GM19463 (cell line): ENCODE measurements at regions not wholly inside any gene's neighbourhood (a gene's known extent, or its start where the extent isn't known, plus 50 kb on each side); places are given as distances from the start of the nearest gene placed in this dataset.

Experiments
- ATAC-seq: cut with Tn5 transposase; IDR thresholded peaks from one replicate; pipeline ENCODE4 v1.9.1; 2021; ENCODE audit warnings: mild to moderate bottlenecking, moderate library complexity; ENCODE audit not compliant: unreplicated experiment

- ATAC-seq, result no peak
These were observed 188.6 kb upstream of the EPHA3 start for GRCh38 chr3:88918841-88919240.

DNA sequence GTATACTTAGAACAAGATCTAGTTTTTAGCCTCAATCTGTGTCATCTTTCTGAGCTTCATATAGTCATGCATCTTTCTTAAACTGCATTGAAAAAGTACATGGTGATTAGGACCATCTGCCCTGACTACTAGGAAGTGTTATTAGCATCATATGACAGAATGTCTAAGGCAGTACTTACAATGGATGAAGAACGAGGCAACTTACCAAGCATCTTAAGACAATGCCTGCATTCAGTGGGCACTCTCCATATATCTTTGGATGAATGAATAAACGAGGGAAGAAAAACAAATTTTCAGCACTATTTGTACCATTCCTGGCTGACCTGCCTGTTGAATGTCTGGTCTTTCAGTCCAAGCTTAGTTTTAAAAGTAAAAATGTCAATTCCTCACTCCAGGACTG is 185.4 kb upstream of the EPHA3 start:
- no peak for ATAC-seq

DNA sequence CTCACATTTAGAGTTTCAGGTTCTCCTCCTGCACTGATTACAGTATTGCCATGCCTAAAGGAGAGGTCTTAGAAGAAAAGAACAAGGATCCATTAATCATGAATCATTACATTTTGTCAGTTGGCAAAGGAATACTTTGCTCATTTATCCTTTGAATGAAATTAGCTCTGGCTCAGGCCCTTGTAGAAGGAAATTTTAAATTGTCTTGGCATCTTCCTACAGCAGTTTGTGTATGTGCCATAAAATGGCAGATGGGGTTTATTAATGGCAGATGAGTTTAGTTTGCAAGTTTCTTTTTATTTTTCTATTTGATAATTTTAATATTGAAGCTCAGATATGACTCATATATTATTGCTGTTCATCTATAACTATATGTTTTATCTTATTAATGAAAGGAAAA is 181.2 kb upstream of the EPHA3 start:
- no peak for ATAC-seq

GRCh38 chr3:88930611-88931010 is 176.8 kb upstream of the EPHA3 start:
- no peak for ATAC-seq

GRCh38 chr3:88936831-88937230 is 170.6 kb upstream of the EPHA3 start:
- ATAC-seq, result no peak

DNA sequence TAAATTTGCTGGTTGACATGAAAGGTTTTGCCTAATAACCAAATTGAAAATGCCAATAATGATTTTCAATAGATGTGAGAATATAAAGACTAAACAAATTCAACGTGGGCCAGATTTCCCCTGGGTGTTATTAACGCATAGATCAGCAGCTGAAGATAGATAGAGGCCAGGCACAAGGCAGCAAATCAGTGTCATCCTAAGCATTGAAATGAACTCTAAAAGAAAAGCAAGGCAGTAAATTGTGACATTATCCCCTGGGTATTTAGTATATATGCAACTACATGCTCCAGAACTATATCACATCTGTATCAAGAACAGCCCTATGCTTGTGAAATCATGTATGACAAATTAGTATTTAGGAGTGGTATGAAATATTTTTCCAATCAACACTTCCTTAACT is 167.1 kb upstream of the EPHA3 start:
- ATAC-seq, result no peak

- no peak for ATAC-seq
These were observed 160.4 kb upstream of the EPHA3 start for GRCh38 chr3:88947013-88947412.

DNA sequence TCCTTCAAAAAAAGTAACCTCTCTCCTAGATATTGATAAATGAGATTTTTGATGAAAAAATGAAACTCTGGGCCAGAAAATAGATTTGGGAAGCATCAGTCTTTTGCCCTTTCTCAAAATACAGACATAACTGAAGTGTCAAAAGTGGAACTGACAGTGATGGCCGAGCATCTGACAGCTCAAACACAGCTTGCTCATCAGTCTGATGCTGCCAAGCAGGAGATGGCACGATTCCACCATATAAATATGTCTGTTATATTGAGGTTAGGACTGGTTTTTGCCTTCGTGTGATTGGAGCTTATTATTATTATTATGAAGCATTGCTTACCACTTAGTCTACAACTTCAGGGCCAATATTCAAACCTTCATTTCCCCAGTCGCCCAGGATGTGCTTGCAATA is 152.6 kb upstream of the EPHA3 start:
- ATAC-seq, result no peak

DNA sequence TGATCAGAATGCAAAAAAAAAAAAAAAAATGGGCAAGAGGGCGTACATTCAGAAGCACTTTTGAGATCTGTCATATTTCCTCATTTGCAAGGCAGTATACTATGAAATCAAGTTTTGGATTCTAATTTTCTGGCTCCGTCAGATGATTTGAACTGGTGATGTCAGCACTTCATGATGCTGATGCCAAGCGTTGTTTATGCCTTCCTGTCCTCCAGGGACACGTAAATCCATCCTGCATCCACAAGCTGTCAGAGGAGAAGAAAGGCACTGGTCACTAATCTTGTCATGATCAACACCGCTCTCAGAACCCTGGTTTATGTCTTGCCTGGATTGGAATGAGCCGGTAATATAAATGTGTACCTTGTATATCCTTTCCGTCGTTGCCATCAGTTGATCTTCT is 152.1 kb upstream of the EPHA3 start:
- ATAC-seq, result no peak

GRCh38 chr3:88957711-88958439 is 149.5 kb upstream of the EPHA3 start:
- no peak for ATAC-seq

DNA sequence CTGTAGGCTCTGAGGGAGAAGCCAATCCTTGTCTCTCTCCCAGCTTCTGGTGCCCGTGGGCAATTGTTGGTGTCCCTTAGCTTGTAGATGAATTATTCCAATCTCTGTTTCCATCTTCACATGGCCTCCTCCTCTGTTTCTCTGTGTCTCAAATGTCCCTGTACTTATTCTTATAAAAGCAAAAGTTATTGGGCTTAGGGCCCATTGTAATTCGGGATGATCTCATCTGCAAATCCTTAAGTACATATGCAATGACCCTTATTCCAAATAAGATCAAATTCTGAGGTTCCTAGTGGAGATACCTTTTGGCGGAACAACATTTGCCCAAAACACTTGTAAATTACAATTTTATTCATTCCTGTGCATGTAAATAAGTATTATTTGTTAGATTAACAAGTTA is 147.4 kb upstream of the EPHA3 start:
- no peak for ATAC-seq

- no peak for ATAC-seq
These were observed 144.4 kb upstream of the EPHA3 start for GRCh38 chr3:88963003-88963402.

DNA sequence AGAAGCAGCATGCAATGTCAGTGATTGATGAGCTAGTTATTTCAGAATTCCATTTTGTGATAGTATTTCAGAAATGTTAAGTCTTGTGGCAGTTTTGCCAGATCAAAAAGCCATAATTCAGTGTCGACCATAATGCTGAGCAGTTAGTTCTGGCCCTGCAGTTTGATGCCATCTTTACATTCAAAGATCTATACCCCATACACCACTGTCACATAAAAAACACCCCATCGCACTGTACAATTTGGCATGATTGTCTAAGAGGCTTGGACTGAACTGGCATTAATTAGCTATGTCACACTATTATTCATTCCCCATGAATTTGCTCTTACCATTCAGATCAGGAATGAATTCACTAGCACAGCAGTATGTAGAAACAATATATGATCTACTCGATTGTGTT is 127.7 kb upstream of the EPHA3 start:
- no peak for ATAC-seq

DNA sequence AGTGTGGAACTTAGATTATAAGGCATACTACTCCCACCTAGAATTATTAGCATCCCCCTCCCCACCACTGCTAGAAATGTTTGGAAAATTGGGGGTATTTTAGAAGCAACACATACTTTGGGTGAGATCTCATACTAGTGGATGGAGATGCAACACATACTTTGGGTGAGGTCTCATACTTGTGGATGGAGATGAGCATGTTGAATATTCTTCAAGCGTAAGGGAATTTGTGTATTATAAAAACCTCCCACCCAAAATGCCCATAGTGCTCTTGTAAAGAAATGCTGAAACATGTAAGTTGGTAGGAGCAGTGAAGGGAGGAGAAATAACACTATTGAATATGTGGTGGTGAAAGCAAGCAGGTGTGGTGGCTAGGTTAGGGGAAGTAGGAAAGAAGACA is 124.0 kb upstream of the EPHA3 start:
- no peak for ATAC-seq

GRCh38 chr3:88984256-88984655 is 123.2 kb upstream of the EPHA3 start:
- no peak for ATAC-seq

DNA sequence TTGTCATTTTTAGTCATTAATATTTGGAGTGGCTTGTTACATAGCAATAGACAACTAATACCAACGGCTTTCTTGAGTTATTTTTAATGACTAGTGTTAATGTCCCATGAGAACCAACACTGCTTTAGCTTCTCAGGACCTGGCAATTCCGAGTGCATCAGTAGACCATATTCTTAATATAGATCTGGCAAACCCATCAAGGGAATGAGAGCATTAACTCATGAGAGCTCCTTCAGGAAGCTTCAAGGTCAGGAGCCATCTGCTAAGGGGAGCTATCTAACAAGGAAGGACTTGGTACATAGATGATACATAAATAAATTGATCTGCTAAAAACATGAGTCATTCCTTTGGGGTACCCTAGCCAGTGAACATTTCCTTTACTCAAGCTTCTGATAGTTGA is 122.6 kb upstream of the EPHA3 start:
- no peak for ATAC-seq

GRCh38 chr3:88985491-88985890 is 121.9 kb upstream of the EPHA3 start:
- no peak for ATAC-seq

GRCh38 chr3:88986834-88987233 is 120.6 kb upstream of the EPHA3 start:
- ATAC-seq, result no peak

DNA sequence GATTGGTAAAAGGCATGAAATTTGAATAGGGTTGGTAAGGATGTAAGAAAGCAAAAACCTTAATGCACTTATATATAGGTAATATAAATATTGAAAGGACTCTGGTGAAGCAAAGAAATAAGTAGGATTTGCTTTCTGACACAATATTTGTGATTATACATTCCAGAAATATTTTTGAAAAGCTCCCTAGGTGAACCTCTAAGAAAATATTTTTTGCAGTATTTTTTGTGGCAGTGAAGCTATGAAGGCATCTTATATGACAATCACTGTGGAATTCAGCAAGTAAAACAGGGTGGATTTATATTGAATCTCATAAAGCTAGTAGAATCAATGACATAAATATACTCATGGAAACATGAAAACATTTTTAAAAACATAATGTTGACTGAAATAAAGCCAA is 119.6 kb upstream of the EPHA3 start:
- no peak for ATAC-seq

- no peak for ATAC-seq
These were observed 118.5 kb upstream of the EPHA3 start for GRCh38 chr3:88988906-88989305.

DNA sequence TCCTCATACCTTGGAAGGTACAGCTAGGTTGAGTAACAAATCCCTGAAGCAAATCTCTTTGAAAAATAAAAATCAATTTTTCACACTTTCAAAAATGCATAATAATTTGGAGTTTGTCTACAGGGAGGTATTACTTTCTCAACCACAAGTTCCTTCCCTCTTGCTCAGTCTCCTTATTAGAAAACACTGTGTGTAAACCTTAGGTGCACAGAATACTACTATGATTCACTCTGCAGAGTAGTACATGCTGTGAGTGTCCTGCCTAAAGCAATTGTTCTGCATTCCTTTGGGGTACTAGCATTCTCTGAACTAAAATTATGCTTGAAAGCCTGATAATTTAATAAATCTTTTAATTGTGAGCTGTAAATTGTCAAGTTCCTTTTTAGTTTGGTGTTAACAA is 115.9 kb upstream of the EPHA3 start:
- no peak for ATAC-seq

- ATAC-seq, result no peak
These were observed 110.7 kb upstream of the EPHA3 start for GRCh38 chr3:88996691-88997090.

- ATAC-seq, result no peak
These were observed 110.2 kb upstream of the EPHA3 start for GRCh38 chr3:88997260-88997659.
